ENCODE measurements at regions not wholly inside any gene's neighbourhood (a gene's known extent, or its start where the extent isn't known, plus 50 kb on each side); places are given as distances from the start of the nearest gene placed in this dataset.

- DNase-seq (ENCODE audit: low spot score in 2 of 2), result no peak
- Histone ChIP-seq H3K27me3 (no peaks in the 10 kb centered on the region), H3K4me1 (peaks cover 3% of the 10 kb centered on the region), H3K36me3 (no peaks in the 10 kb centered on the region), H3K9me3 (no peaks in the 10 kb centered on the region), H3K4me3 (no peak overlapping the region), H3K27ac (no peak overlapping the region)
- TF ChIP-seq EP300 (IDR thresholded peaks at IDR 0.05) (no peak), CTCF (IDR thresholded peaks at IDR 0.05) (no peak), POLR2AphosphoS5 (IDR thresholded peaks at IDR 0.05) (no peak), POLR2A (IDR thresholded peaks at IDR 0.05) (no peak)
- 95% methylated on average over 4 of the region's 4 CpGs for WGBS
Observed at GRCh38 chr5:89452081-89452480, 569.1 kb upstream of the MEF2C start.

GRCh38 chr5:89451263-89451662 lies 568.3 kb upstream of the MEF2C start:
- Histone ChIP-seq H3K4me3 (no peak overlapping the region), H3K4me1 (no peaks in the 10 kb centered on the region), H3K9me3 (no peaks in the 10 kb centered on the region), H3K36me3 (no peaks in the 10 kb centered on the region), H3K27me3 (no peaks in the 10 kb centered on the region), H3K27ac (no peak overlapping the region)
- DNase-seq (ENCODE audit: low spot score in 2 of 2), result no peak
- TF ChIP-seq CTCF (IDR thresholded peaks at IDR 0.05), result no peak
- TF ChIP-seq EP300 (IDR thresholded peaks at IDR 0.05), result no peak
- TF ChIP-seq POLR2A (IDR thresholded peaks at IDR 0.05), result no peak
- no peak for TF ChIP-seq POLR2AphosphoS5 (IDR thresholded peaks at IDR 0.05)

GRCh38 chr5:89450149-89450538 lies 567.2 kb upstream of the MEF2C start:
- Histone ChIP-seq H3K36me3 (no peaks in the 10 kb centered on the region), H3K27ac (no peak overlapping the region), H3K9me3 (no peaks in the 10 kb centered on the region), H3K27me3 (no peaks in the 10 kb centered on the region), H3K4me1 (no peaks in the 10 kb centered on the region), H3K4me3 (no peak overlapping the region)
- no peak for TF ChIP-seq POLR2AphosphoS5 (IDR thresholded peaks at IDR 0.05)
- no peak for TF ChIP-seq CTCF (IDR thresholded peaks at IDR 0.05)
- no peak for TF ChIP-seq EP300 (IDR thresholded peaks at IDR 0.05)
- no peak for TF ChIP-seq POLR2A (IDR thresholded peaks at IDR 0.05)
- WGBS, result 89% methylated on average over 1 of the region's 1 CpG
- DNase-seq (ENCODE audit: low spot score in 2 of 2), result no peak

GRCh38 chr5:89449392-89450148 lies 566.6 kb upstream of the MEF2C start:
- no peak for DNase-seq (ENCODE audit: low spot score in 2 of 2)
- no peaks in the 10 kb centered on the region for H3K4me1 ChIP-seq
- TF ChIP-seq POLR2A (IDR thresholded peaks at IDR 0.05) (no peak), POLR2AphosphoS5 (IDR thresholded peaks at IDR 0.05) (no peak), CTCF (IDR thresholded peaks at IDR 0.05) (no peak), EP300 (IDR thresholded peaks at IDR 0.05) (no peak)
- H3K4me3 ChIP-seq, result no peak overlapping the region
- H3K9me3 ChIP-seq, result no peaks in the 10 kb centered on the region
- no peak overlapping the region for H3K27ac ChIP-seq
- H3K27me3 ChIP-seq, result no peaks in the 10 kb centered on the region
- WGBS, result 71% methylated on average over 3 of the region's 3 CpGs
- no peaks in the 10 kb centered on the region for H3K36me3 ChIP-seq

- Histone ChIP-seq H3K27me3 (no peaks in the 10 kb centered on the region), H3K4me1 (no peaks in the 10 kb centered on the region), H3K4me3 (no peak overlapping the region), H3K9me3 (no peaks in the 10 kb centered on the region), H3K27ac (no peak overlapping the region), H3K36me3 (no peaks in the 10 kb centered on the region)
- 85% methylated on average over 3 of the region's 3 CpGs for WGBS
- no peak for DNase-seq (ENCODE audit: low spot score in 2 of 2)
- no peak for TF ChIP-seq POLR2AphosphoS5 (IDR thresholded peaks at IDR 0.05)
- no peak for TF ChIP-seq EP300 (IDR thresholded peaks at IDR 0.05)
- no peak for TF ChIP-seq CTCF (IDR thresholded peaks at IDR 0.05)
Observed at GRCh38 chr5:89447027-89447426, 564.0 kb upstream of the MEF2C start.
